Heart right ventricle (tissue), 16 donors: ENCODE measurements at regions not wholly inside any gene's neighbourhood (a gene's known extent, or its start where the extent isn't known, plus 50 kb on each side); places are given as distances from the start of the nearest gene placed in this dataset.
"Not testable (repeated sequence)": the region's sequence is repeated elsewhere in the genome, so short reads cannot be mapped to it uniquely, and the experiment has no call there.

Experiments
- ATAC-seq, 8 donors: fragments of 200-7000 bp; cut with Tn5 transposase; one replicate each; pipeline ENCODE4 v1.9.1; 2020; ENCODE audit warnings: mild to moderate bottlenecking in 8 of 8, moderate library complexity in 8 of 8, moderate number of reproducible peaks in 1 of 8
- DNase-seq, 2 donors: peaks; one replicate each; pipeline ENCODE4 v3.0.0-alpha.2; 2020
- H3K27ac ChIP-seq, 10 donors: fragments of 200-600 bp; sonication (generic) in 2 of 10; one replicate each; pipeline versions ENCODE4 v1.5.0 to v1.8.0; 2020 to 2022; ENCODE audit warnings: mild to moderate bottlenecking in 3 of 10
- H3K27me3 ChIP-seq, 7 donors: fragments of 200-600 bp; one replicate each; pipeline ENCODE4 v1.8.0; 2021 to 2022; ENCODE audit warnings: mild to moderate bottlenecking in 2 of 7
- H3K36me3 ChIP-seq, 9 donors: fragments of 200-600 bp; sonication (generic) in 1 of 9; one replicate each; pipeline versions ENCODE4 v1.5.0 to v1.8.0; 2020 to 2022; ENCODE audit warnings: mild to moderate bottlenecking in 2 of 9
- H3K4me1 ChIP-seq, 9 donors: fragments of 200-600 bp; sonication (generic) in 1 of 9; one replicate each; pipeline versions ENCODE4 v1.5.0 to v1.8.0; 2020 to 2022; ENCODE audit warnings: mild to moderate bottlenecking in 4 of 9
- H3K4me3 ChIP-seq, 10 donors: fragments of 200-600 bp; sonication (generic) in 2 of 10; one replicate each; pipeline versions ENCODE4 v1.5.0 to v1.8.0; 2020 to 2022; ENCODE audit warnings: mild to moderate bottlenecking in 7 of 10, moderate library complexity in 2 of 10
- H3K9me3 ChIP-seq, 11 donors: fragments of 200-600 bp in 10 of 11; sonication (generic) in 2 of 11; one replicate each; pipeline versions ENCODE4 v1.5.0 to v1.8.0; 2013 to 2022; ENCODE audit warnings: mild to moderate bottlenecking in 2 of 11, control low read depth in 1 of 11, moderate library complexity in 1 of 11
- WGBS, 2 donors: extraction: QIAGEN DNeasy Blood & Tissue Kit; methylation state at CpG; one replicate each; pipeline ENCODE4 v1.1.7; 2013; ENCODE audit warnings: inconsistent platforms in 1 of 2; 5-methylcytosine and 5-hydroxymethylcytosine counted together
- intact Hi-C, 10 donors: fragments of 100-400 bp; cut with DNase I; formaldehyde crosslinking; loops; one replicate each; pipeline versions ENCODE4 v1.11.1 to v1.14.2; 2022
- TF ChIP-seq, protein P1 (sequence below), 9 donors: fragments of 200-600 bp; sonication (generic) in 2 of 9; IDR thresholded peaks; one replicate each; pipeline versions ENCODE4 v1.5.0 to v1.8.0; 2021 to 2022; ENCODE audit warnings: antibody characterized with exemption in 9 of 9, mild to moderate bottlenecking in 5 of 9, moderate library complexity in 1 of 9
- donor health status: Arrhythmogenic right ventricular cardiomyopathy.
- donor health status: ischemic (EF 13 %, LVEDD 7.1; RV severe dilation, severe dysfunction).
- donor health status: healthy with polysubstance abuse.
- donor health status: DM: no; HTN: yes; CAD: no.
- donor health status: DM: no; HTN: no; CAD: no.
- donor health status: ischemic (EF 25% LVEDD 6.9; RV normal size, moderate dysfunction).
- donor health status: ischemic (EF 25% LVEDD 5.7; RV mildly dilated, moderate dysfunction).
- donor health status: healthy.
- donor health status: DM: yes; HTN: yes; CAD: no.
- donor health status: Ischemic cardiomyopathy.
- donor health status: ischemic (EF 35%, LVEDD 5.7; RV mildly dilated, moderate dysfunction).
- donor health status: nonischemic (EF 11% LVEDD 7.7; RV severe dilation, severe dysfunction).
- donor health status: DM: yes; HTN: yes; CAD: no.
- donor health status: PGD.
- donor health status: ischemic (EF 29% LVEDD 5.4; RV normal size, mild dysfunction).
- donor health status: nonischemic (EF 23%, LVEDD 6.1; RV moderate dilation, normal function).

DNA sequence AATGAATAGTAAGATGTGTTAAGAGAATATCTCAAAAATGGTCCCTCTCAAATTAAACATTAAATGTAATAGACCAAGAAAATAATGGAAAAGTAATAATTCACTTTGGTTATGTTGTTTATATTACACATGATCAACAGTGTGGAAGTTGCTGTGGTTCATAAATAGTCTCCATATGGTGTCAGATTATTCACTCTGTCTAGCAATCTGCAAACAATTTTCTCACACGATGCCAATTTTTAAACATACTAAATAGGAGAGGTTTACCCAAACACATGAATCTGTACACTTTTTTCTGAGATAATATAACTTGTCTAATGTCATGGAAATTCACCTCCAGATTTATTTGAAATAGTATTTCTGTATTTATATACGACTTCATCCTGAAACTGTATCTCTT is 217.4 kb upstream of the FBXL7 start:
- no peaks in the 10 kb centered on the region for H3K27me3 ChIP-seq

DNA sequence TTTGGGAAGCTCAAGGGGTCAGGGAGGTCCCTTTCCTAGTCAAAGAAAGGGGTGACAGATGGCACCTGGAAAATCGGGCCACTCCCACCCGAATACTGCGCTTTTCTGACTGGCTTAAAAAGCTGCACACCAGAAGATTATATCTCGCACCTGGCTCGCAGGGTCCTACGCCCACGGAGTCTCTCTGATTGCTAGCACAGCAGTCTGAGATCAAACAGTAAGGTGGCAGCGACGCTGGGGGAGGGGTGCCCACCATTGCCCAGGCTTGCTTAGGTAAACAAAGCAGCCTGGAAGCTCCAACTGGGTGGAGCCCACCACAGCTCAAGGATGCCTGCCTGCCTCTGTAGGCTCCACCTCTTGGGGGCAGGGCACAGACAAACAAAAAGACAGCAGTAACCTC is 228.4 kb upstream of the FBXL7 start:
- DNase-seq, H3K4me3 ChIP-seq, intact Hi-C loops, H3K4me1 ChIP-seq, H3K9me3 ChIP-seq, H3K27ac ChIP-seq, ATAC-seq, H3K36me3 ChIP-seq, H3K27me3 ChIP-seq: not testable (repeated sequence)
- 67 to 78% methylated on average over 9 of the region's 9 CpGs for WGBS, 2 donors

More for the DNA sequence above, 217.4 kb upstream of the FBXL7 start:
- Histone ChIP-seq H3K4me1 (peaks cover 0 to 9% (median 0%) of the 10 kb centered on the region in 9 donors), H3K9me3 (peaks cover 0 to 12% (median 0%) of the 10 kb centered on the region in 11 donors), H3K4me3 (no peak overlapping the region), H3K36me3 (no peaks in the 10 kb centered on the region), H3K27ac (no peak overlapping the region)
- DNase-seq (no peak), ATAC-seq (no peak)
- TF ChIP-seq, protein P1, sequence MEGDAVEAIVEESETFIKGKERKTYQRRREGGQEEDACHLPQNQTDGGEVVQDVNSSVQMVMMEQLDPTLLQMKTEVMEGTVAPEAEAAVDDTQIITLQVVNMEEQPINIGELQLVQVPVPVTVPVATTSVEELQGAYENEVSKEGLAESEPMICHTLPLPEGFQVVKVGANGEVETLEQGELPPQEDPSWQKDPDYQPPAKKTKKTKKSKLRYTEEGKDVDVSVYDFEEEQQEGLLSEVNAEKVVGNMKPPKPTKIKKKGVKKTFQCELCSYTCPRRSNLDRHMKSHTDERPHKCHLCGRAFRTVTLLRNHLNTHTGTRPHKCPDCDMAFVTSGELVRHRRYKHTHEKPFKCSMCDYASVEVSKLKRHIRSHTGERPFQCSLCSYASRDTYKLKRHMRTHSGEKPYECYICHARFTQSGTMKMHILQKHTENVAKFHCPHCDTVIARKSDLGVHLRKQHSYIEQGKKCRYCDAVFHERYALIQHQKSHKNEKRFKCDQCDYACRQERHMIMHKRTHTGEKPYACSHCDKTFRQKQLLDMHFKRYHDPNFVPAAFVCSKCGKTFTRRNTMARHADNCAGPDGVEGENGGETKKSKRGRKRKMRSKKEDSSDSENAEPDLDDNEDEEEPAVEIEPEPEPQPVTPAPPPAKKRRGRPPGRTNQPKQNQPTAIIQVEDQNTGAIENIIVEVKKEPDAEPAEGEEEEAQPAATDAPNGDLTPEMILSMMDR (IDR thresholded peaks at IDR 0.05), result no peak
- WGBS, 2 donors, result 73 to 75% methylated on average over 2 of the region's 2 CpGs
- intact Hi-C loops, result loop anchor here in 4 of 10 donors (10.0 kb wide), 3 partner anchors 522 to 712 kb away; no protein-coding TSS in a partner anchor

DNA sequence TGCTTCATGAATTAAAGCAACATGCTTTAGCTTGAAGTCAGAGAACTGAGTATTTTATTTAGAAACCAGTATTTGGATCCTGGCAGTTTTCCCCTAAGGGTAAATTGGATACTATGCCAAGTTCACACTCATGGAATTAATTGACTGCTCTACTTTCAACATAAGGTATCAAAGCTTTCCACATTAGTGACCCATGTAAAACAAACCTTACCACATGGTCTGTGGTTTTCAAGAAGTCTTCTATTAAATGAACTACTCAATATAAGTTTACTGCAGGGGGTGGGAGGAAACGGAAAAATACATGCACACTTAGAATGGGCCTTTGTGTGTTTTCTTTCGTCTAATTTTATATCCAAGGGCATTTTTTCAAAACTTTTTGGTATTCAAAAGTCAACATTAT is 232.0 kb upstream of the FBXL7 start:
- no peak overlapping the region for H3K4me3 ChIP-seq
- H3K9me3 ChIP-seq, result peaks cover 0 to 10% (median 0%) of the 10 kb centered on the region in 11 donors
- H3K27ac ChIP-seq, result no peak overlapping the region
- 69 to 86% methylated on average over 2 of the region's 2 CpGs for WGBS, 2 donors
- H3K36me3 ChIP-seq, result no peaks in the 10 kb centered on the region
- H3K27me3 ChIP-seq, result no peaks in the 10 kb centered on the region
- ATAC-seq (no peak), DNase-seq (no peak)
- TF ChIP-seq, protein P1 (IDR thresholded peaks at IDR 0.05), result no peak
- intact Hi-C loops, result no loop called here
- H3K4me1 ChIP-seq, result peaks cover 0 to 21% (median 8%) of the 10 kb centered on the region in 9 donors

DNA sequence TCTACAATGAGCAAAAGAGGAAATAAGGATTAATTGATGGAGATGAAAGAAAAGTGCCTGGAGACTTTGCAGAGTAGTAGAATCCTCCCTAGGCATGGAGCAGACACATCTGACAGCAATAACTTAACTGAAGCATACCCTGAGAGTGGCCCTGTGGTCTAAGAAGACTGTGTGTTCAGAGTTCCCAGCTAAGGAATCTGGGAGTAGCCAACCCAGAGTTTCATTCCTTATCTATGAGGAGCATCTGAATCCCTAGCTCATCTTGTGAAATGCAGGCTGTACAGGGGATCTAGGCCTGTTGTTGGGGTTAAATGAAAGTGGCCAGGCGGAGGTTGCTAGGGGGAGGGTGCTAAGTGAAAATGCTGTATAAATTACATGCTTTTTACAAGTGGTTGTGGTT is 233.1 kb upstream of the FBXL7 start:
- no peak for DNase-seq
- TF ChIP-seq, protein P1 (IDR thresholded peaks at IDR 0.05), result no peak
- Histone ChIP-seq H3K27ac (no peak overlapping the region), H3K36me3 (no peaks in the 10 kb centered on the region), H3K27me3 (no peaks in the 10 kb centered on the region), H3K9me3 (peaks cover 0 to 10% (median 0%) of the 10 kb centered on the region in 11 donors), H3K4me3 (no peak overlapping the region), H3K4me1 (peaks cover 0 to 29% (median 8%) of the 10 kb centered on the region in 9 donors)
- ATAC-seq, result no peak
- intact Hi-C loops, result no loop called here
- 86 to 93% methylated on average over 1 of the region's 1 CpG for WGBS, 2 donors

DNA sequence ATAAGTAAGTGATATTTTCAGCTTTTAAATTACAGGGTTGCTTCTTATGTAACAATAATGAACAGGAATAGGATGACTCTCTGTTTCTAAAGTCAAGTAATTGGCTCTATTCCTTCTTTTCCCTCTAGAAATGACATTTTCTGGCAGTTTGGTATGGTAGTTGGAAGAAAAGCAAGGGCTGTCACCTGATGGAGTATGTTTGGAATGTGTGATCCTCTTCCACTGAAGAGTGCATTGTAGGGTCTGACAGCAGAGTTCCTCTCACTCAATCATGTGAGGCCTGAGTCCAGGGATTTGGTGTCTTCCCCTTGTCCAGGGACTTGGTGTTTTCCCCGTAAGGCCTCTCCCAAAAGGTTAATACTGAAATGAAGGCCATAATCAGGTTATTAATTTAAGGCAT is 233.8 kb upstream of the FBXL7 start:
- Histone ChIP-seq H3K27ac (no peak overlapping the region), H3K4me1 (peaks cover 3 to 35% (median 8%) of the 10 kb centered on the region in 9 donors), H3K36me3 (no peaks in the 10 kb centered on the region), H3K4me3 (no peak overlapping the region), H3K27me3 (no peaks in the 10 kb centered on the region), H3K9me3 (peaks cover 0 to 10% (median 0%) of the 10 kb centered on the region in 11 donors)
- TF ChIP-seq, protein P1 (IDR thresholded peaks at IDR 0.05), result no peak
- intact Hi-C loops, result no loop called here
- no peak for DNase-seq
- no peak for ATAC-seq
- WGBS, 2 donors, result 58 to 74% methylated on average over 1 of the region's 1 CpG
